Endothelial cell of umbilical vein (primary cell): ENCODE measurements at regions not wholly inside any gene's neighbourhood (a gene's known extent, or its start where the extent isn't known, plus 50 kb on each side); places are given as distances from the start of the nearest gene placed in this dataset.

Source experiments
- BruUV-seq: library from RNA; stranded (reverse); fragments of 400-500 nt; replicated peaks from 2 replicates; lab custom pipeline; 2021; lab: Mats Ljungman, UMichigan
- CTCF ChIA-PET: fragments of 300-600, 350-600 bp; sonication (Branson Sonifier 250); formaldehyde crosslinking; loops from one replicate; lab custom pipeline; 2021; ENCODE audit warnings: antibody characterized with exemption, inconsistent platforms; lab: Charles Lee
- POLR2A ChIA-PET: fragments of 300-600, 350-600 bp; sonication (Branson Sonifier 250); formaldehyde crosslinking; loops from one replicate; lab custom pipeline; 2021; ENCODE audit warnings: antibody characterized with exemption, inconsistent platforms; lab: Charles Lee
- DNase-seq: peaks from one replicate; pipeline ENCODE4 v3.0.0-alpha.2; 2011; ENCODE audit warnings: low read depth, low spot score
- FAIRE-seq: peaks from 2 replicates; lab custom pipeline; 2011; peaks lifted over from hg19 to GRCh38; lab: Jason Lieb, UNC
- H2AFZ ChIP-seq: 2 replicates; pipeline ENCODE4 v1.6.0; 2012; ENCODE audit warnings: low read depth, low read length, control low read depth, inconsistent platforms
- H3K27ac ChIP-seq: 2 replicates; pipeline ENCODE4 v1.5.1; 2011; ENCODE audit warnings: low read depth, mild to moderate bottlenecking, control low read depth, low read length, moderate library complexity; ENCODE audit not compliant: insufficient read depth
- H3K27me3 ChIP-seq, 2 experiments: 2 replicates each; pipeline versions ENCODE4 v1.6.0 to v1.6.1; 2011; ENCODE audit warnings: low read length in 2 of 2, mixed read lengths in 1 of 2; ENCODE audit not compliant: control insufficient read depth in 2 of 2, insufficient read depth in 2 of 2
- H3K36me3 ChIP-seq, 2 experiments: 2 replicates in 1 of 2; 3 replicates in 1 of 2; pipeline ENCODE4 v1.5.1; 2011; ENCODE audit warnings: low read length in 2 of 2, mild to moderate bottlenecking in 1 of 2, moderate library complexity in 1 of 2; ENCODE audit not compliant: control insufficient read depth in 2 of 2, insufficient read depth in 2 of 2; ENCODE audit errors: extremely low read depth in 1 of 2
- H3K4me1 ChIP-seq: 3 replicates; pipeline ENCODE4 v1.5.1; 2011; ENCODE audit warnings: mild to moderate bottlenecking, low read length; ENCODE audit not compliant: control insufficient read depth, insufficient read depth; ENCODE audit errors: extremely low read depth
- H3K4me2 ChIP-seq: 2 replicates; pipeline ENCODE4 v1.6.1; 2011; ENCODE audit warnings: low read length, control low read depth, mixed read lengths; ENCODE audit not compliant: insufficient read depth
- H3K4me3 ChIP-seq, 3 experiments: fragments of 200-600 bp in 1 of 3; sonication (generic), shearing (Covaris generic) in 1 of 3; replicated peaks in 1 of 3; 2 replicates each; pipeline ENCODE4 v1.5.1; 2011 to 2016; ENCODE audit warnings: control low read depth in 3 of 3, low read length in 3 of 3, mild to moderate bottlenecking in 2 of 3, inconsistent platforms in 1 of 3, low read depth in 1 of 3, moderate library complexity in 1 of 3; ENCODE audit not compliant: insufficient read depth in 1 of 3
- H3K79me2 ChIP-seq: 2 replicates; pipeline ENCODE4 v1.6.0; 2012; ENCODE audit warnings: low read length, inconsistent platforms; ENCODE audit not compliant: control insufficient read depth, insufficient read depth
- H3K9ac ChIP-seq: replicated peaks from 2 replicates; pipeline ENCODE3; 2011; ENCODE audit warnings: low read length, control low read depth; ENCODE audit not compliant: insufficient read depth; ENCODE audit errors: extremely low read depth
- H3K9me1 ChIP-seq: replicated peaks from 3 replicates; pipeline ENCODE4 v1.6.0; 2011; ENCODE audit warnings: mild to moderate bottlenecking, low read length; ENCODE audit not compliant: control insufficient read depth, insufficient read depth; ENCODE audit errors: extremely low read depth
- H3K9me3 ChIP-seq: replicated peaks from 2 replicates; pipeline ENCODE4 v1.5.1; 2012; ENCODE audit warnings: low read length, inconsistent platforms; ENCODE audit not compliant: control insufficient read depth, insufficient read depth
- H4K20me1 ChIP-seq: replicated peaks from 2 replicates; pipeline ENCODE3; 2011; ENCODE audit warnings: mild to moderate bottlenecking, low read length; ENCODE audit not compliant: control insufficient read depth, insufficient read depth; ENCODE audit errors: extremely low read depth
- EZH2 ChIP-seq: IDR thresholded peaks from 2 replicates; pipeline ENCODE4 v1.6.1; 2012; ENCODE audit warnings: borderline replicate concordance, low read depth, mild to moderate bottlenecking, moderate library complexity, low read length, inconsistent platforms; ENCODE audit not compliant: severe bottlenecking
- FOS ChIP-seq: IDR thresholded peaks from 2 replicates; pipeline ENCODE4 v1.6.1; 2011; ENCODE audit warnings: mild to moderate bottlenecking, low read length, moderate library complexity, borderline replicate concordance; ENCODE audit not compliant: insufficient read depth
- GATA2 ChIP-seq: IDR thresholded peaks from 2 replicates; pipeline ENCODE4 v1.7.0; 2011; ENCODE audit warnings: low read depth, mild to moderate bottlenecking, moderate library complexity, mixed read lengths, low read length; ENCODE audit not compliant: insufficient read length, insufficient read depth
- JUN ChIP-seq: IDR thresholded peaks from 2 replicates; pipeline ENCODE4 v1.6.1; 2011; ENCODE audit warnings: borderline replicate concordance, low read depth; ENCODE audit not compliant: insufficient read length, insufficient read depth
- MAX ChIP-seq: IDR thresholded peaks from 2 replicates; pipeline ENCODE4 v1.6.1; 2011; ENCODE audit not compliant: insufficient read depth, insufficient read length
- MYC ChIP-seq: IDR thresholded peaks from one replicate; pipeline ENCODE4 v1.6.1; 2011; ENCODE audit warnings: mild to moderate bottlenecking, low read depth, low read length
- POLR2A ChIP-seq: IDR thresholded peaks from 2 replicates; pipeline ENCODE4 v1.6.1; 2012; ENCODE audit warnings: low read depth, mild to moderate bottlenecking, control low read depth, low read length
- POLR2AphosphoS5 ChIP-seq: IDR thresholded peaks from 2 replicates; pipeline ENCODE4 v1.6.1; 2012; ENCODE audit warnings: low read depth, mild to moderate bottlenecking, control low read depth, low read length, moderate library complexity; ENCODE audit not compliant: insufficient read depth
- dilution Hi-C: fragments of 300-500 bp; cut with MboI; formaldehyde crosslinking; loops from one replicate; pipeline ENCODE4 v1.15.0; 2019; ENCODE audit warnings: low sequenced_read_pairs; ENCODE audit not compliant: extremely low pct_ligation_motif_present
- intact Hi-C: fragments of 100-400 bp; cut with micrococcal nuclease; formaldehyde crosslinking; loops from one replicate; pipeline ENCODE4 v1.10.0; 2022
- TF ChIP-seq, protein P1 (sequence below), 2 donors: IDR thresholded peaks; 1 replicate in 1 of 2; 2 replicates in 1 of 2; pipeline ENCODE4 v1.5.1; 2011; ENCODE audit warnings: low read length in 2 of 2, mild to moderate bottlenecking in 2 of 2, moderate library complexity in 2 of 2, control low read depth in 1 of 2, inconsistent platforms in 1 of 2, low read depth in 1 of 2; ENCODE audit not compliant: insufficient read depth in 1 of 2; ENCODE audit errors: extremely low read depth in 1 of 2

GRCh38 chr12:130080205-130080604 lies 82.1 kb upstream of the FZD10 start:
- Histone ChIP-seq H3K4me3 (no peak overlapping the region), H3K9me3 (peaks cover 8% of the 10 kb centered on the region), H3K4me2 (no peak overlapping the region), H3K79me2 (no peaks in the 10 kb centered on the region), H4K20me1 (no peaks in the 10 kb centered on the region), H3K9me1 (no peaks in the 10 kb centered on the region), H3K36me3 (no peaks in the 10 kb centered on the region), H3K27ac (no peak overlapping the region), H2AFZ (no peak overlapping the region), H3K4me1 (no peaks in the 10 kb centered on the region), H3K9ac (no peak overlapping the region), H3K27me3 (no peaks in the 10 kb centered on the region)
- intact Hi-C loops: no loop called here
- BruUV-seq: no TSS peak
- FAIRE-seq: no peak
- ChIA-PET POLR2A (no interaction called here), CTCF (no interaction called here)
- dilution Hi-C loops: no loop called here
- no peak for DNase-seq
- TF ChIP-seq JUN: no peak
- TF ChIP-seq EZH2: no peak
- no peak for TF ChIP-seq POLR2AphosphoS5
- no peak for TF ChIP-seq MYC
- no peak for TF ChIP-seq MAX
- TF ChIP-seq FOS: no peak
- TF ChIP-seq, protein P1, sequence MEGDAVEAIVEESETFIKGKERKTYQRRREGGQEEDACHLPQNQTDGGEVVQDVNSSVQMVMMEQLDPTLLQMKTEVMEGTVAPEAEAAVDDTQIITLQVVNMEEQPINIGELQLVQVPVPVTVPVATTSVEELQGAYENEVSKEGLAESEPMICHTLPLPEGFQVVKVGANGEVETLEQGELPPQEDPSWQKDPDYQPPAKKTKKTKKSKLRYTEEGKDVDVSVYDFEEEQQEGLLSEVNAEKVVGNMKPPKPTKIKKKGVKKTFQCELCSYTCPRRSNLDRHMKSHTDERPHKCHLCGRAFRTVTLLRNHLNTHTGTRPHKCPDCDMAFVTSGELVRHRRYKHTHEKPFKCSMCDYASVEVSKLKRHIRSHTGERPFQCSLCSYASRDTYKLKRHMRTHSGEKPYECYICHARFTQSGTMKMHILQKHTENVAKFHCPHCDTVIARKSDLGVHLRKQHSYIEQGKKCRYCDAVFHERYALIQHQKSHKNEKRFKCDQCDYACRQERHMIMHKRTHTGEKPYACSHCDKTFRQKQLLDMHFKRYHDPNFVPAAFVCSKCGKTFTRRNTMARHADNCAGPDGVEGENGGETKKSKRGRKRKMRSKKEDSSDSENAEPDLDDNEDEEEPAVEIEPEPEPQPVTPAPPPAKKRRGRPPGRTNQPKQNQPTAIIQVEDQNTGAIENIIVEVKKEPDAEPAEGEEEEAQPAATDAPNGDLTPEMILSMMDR (IDR thresholded peaks at IDR 0.05; ENCODE audit: extremely low read depth in 1 of 2, insufficient read depth in 1 of 2, low read depth in 1 of 2, low read length in 2 of 2): no peak
- no peak for TF ChIP-seq POLR2A
- TF ChIP-seq GATA2: no peak
